ENCODE measurements at regions not wholly inside any gene's neighbourhood (a gene's known extent, or its start where the extent isn't known, plus 50 kb on each side); places are given as distances from the start of the nearest gene placed in this dataset.

DNA sequence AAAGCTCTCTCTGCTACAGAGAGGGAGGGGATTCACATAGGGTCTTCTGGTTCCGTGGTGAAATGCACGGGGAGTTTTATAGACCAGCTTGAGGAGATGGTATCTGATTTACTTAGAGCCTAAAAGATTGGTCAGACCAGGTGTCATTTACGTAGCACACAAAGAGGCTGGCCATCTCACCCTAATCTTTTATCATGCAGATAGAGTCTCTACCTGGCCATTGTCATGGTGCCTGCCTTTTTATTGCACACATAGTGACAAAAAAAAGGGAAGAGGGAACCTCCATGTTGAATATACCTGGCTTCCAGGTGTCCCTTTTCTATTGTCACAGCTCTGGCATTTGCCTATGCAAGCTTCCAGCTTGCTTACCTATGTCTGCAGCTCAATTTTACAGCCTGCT is 1456.1 kb downstream of the GATA3 start:
- TF ChIP-seq CTCF (conservative IDR thresholded peaks at IDR 0.05): no peak
- no peak for TF ChIP-seq EZH2 (IDR thresholded peaks at IDR 0.05; ENCODE audit: low read depth)
